ENCODE measurements at regions not wholly inside any gene's neighbourhood (a gene's known extent, or its start where the extent isn't known, plus 50 kb on each side); places are given as distances from the start of the nearest gene placed in this dataset.

- Histone ChIP-seq H2AFZ (no peak overlapping the region), H3K79me2 (no peaks in the 10 kb centered on the region), H3K4me2 (ENCODE audit: low read length) (no peak overlapping the region), H3K27me3 (ENCODE audit: control insufficient read depth, insufficient read depth, low read length) (no peaks in the 10 kb centered on the region), H3K4me1 (peaks cover 9% of the 10 kb centered on the region), H3K36me3 (ENCODE audit: control insufficient read depth, insufficient read depth, low read length) (no peaks in the 10 kb centered on the region), H3K27ac (no peak overlapping the region), H3K9ac (no peak overlapping the region), H3K9me3 (ENCODE audit: control insufficient read depth, low read length) (no peaks in the 10 kb centered on the region), H3K4me3 (ENCODE audit: low read depth, low read length) (no peak overlapping the region)
- no peak for TF ChIP-seq CTCF (IDR thresholded peaks at IDR 0.05)
Measured at GRCh38 chr20:39150501-39150900, 188.4 kb downstream of the DHX35 start.

GRCh38 chr20:39146394-39146793 is 184.2 kb downstream of the DHX35 start:
- H3K27ac ChIP-seq: no peak overlapping the region
- no peak overlapping the region for H3K9ac ChIP-seq
- peaks cover 5% of the 10 kb centered on the region for H3K4me1 ChIP-seq
- no peaks in the 10 kb centered on the region for H3K36me3 ChIP-seq (ENCODE audit: control insufficient read depth, insufficient read depth, low read length)
- no peaks in the 10 kb centered on the region for H3K27me3 ChIP-seq (ENCODE audit: control insufficient read depth, insufficient read depth, low read length)
- TF ChIP-seq CTCF (IDR thresholded peaks at IDR 0.05): no peak
- H3K9me3 ChIP-seq (ENCODE audit: control insufficient read depth, low read length): no peaks in the 10 kb centered on the region
- H3K79me2 ChIP-seq: no peaks in the 10 kb centered on the region
- no peak overlapping the region for H3K4me2 ChIP-seq (ENCODE audit: low read length)
- no peak overlapping the region for H3K4me3 ChIP-seq (ENCODE audit: low read depth, low read length)
- H2AFZ ChIP-seq: peak overlapping the region; percentile 43

GRCh38 chr20:39145921-39146320 is 183.8 kb downstream of the DHX35 start:
- H3K4me3 ChIP-seq (ENCODE audit: low read depth, low read length): no peak overlapping the region
- TF ChIP-seq CTCF (IDR thresholded peaks at IDR 0.05): no peak
- no peaks in the 10 kb centered on the region for H3K27me3 ChIP-seq (ENCODE audit: control insufficient read depth, insufficient read depth, low read length)
- no peak overlapping the region for H3K4me2 ChIP-seq (ENCODE audit: low read length)
- H2AFZ ChIP-seq: peak overlapping the region; percentile 7
- no peak overlapping the region for H3K27ac ChIP-seq
- H3K79me2 ChIP-seq: no peaks in the 10 kb centered on the region
- no peaks in the 10 kb centered on the region for H3K9me3 ChIP-seq (ENCODE audit: control insufficient read depth, low read length)
- H3K4me1 ChIP-seq: peaks cover 5% of the 10 kb centered on the region
- no peak overlapping the region for H3K9ac ChIP-seq
- no peaks in the 10 kb centered on the region for H3K36me3 ChIP-seq (ENCODE audit: control insufficient read depth, insufficient read depth, low read length)

- Histone ChIP-seq H3K79me2 (no peaks in the 10 kb centered on the region), H3K4me1 (peaks cover 5% of the 10 kb centered on the region), H3K27me3 (ENCODE audit: control insufficient read depth, insufficient read depth, low read length) (no peaks in the 10 kb centered on the region), H3K36me3 (ENCODE audit: control insufficient read depth, insufficient read depth, low read length) (no peaks in the 10 kb centered on the region), H3K4me3 (ENCODE audit: low read depth, low read length) (no peak overlapping the region), H3K27ac (no peak overlapping the region), H3K4me2 (ENCODE audit: low read length) (no peak overlapping the region), H3K9me3 (ENCODE audit: control insufficient read depth, low read length) (no peaks in the 10 kb centered on the region), H3K9ac (no peak overlapping the region), H2AFZ (no peak overlapping the region)
- no peak for TF ChIP-seq CTCF (IDR thresholded peaks at IDR 0.05)
Measured at GRCh38 chr20:39144757-39145156, 182.6 kb downstream of the DHX35 start.

DNA sequence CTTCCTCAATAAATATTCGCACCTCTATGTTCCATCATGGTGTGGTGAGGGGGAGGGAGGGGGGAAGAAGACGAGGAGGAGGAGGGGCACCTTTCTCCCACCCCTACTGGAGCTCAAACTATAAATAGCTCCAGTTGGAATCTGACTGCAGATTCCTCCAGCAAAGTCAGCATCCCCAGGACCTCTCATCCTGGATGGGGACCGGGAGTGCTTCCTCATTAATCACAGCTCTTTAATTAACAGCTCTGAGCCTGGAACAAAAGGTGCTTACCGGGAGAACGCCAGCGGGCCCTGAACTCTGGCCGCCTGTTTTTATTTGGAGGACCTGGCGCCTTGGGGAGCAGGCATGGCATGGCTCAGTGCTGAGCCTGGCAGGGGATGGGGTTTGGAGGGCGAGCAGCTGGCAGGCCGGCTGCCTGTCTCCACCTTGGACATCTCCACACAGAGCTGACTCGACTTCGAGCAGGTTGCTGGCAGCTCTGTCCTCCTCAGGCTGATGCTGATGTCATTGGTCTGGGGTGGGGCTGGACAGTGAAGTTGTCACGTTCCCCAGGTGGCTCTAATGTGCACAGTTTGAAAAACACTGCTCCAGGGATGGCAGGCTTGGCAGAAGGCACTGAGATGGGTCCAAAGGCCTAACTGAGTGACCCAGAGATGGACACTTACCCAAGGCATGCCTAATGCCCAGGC is 180.4 kb downstream of the DHX35 start:
- TF ChIP-seq CTCF (IDR thresholded peaks at IDR 0.05): no peak
- H3K27ac ChIP-seq: no peak overlapping the region
- H3K79me2 ChIP-seq: no peaks in the 10 kb centered on the region
- H3K4me3 ChIP-seq (ENCODE audit: low read depth, low read length): no peak overlapping the region
- H3K4me1 ChIP-seq: peaks cover 22% of the 10 kb centered on the region
- no peaks in the 10 kb centered on the region for H3K36me3 ChIP-seq (ENCODE audit: control insufficient read depth, insufficient read depth, low read length)
- no peaks in the 10 kb centered on the region for H3K27me3 ChIP-seq (ENCODE audit: control insufficient read depth, insufficient read depth, low read length)
- no peak overlapping the region for H3K9ac ChIP-seq
- no peaks in the 10 kb centered on the region for H3K9me3 ChIP-seq (ENCODE audit: control insufficient read depth, low read length)
- H2AFZ ChIP-seq: no peak overlapping the region
- H3K4me2 ChIP-seq (ENCODE audit: low read length): no peak overlapping the region

Measured in parathyroid adenoma (tissue), 2 donors.